T-helper 2 cell treated with Interferon-gamma antibody and Interleukin-4, amounts not matched to agents 100 ng/mL and 5 ng/mL, for 36 hours (primary cell): ENCODE measurements at regions not wholly inside any gene's neighbourhood (a gene's known extent, or its start where the extent isn't known, plus 50 kb on each side); places are given as distances from the start of the nearest gene placed in this dataset.

Experiments
- intact Hi-C: fragments of 100-400 bp; cut with micrococcal nuclease; formaldehyde crosslinking; loops from one replicate; pipeline ENCODE4 v1.15.1; 2023

- intact Hi-C loops, result no loop called here
Observed at GRCh38 chr3:117126946-117127546, 417.5 kb downstream of the TUSC7 start.

GRCh38 chr3:117128133-117128532 lies 418.6 kb downstream of the TUSC7 start:
- intact Hi-C loops, result no loop called here

- intact Hi-C loops, result no loop called here
Observed at GRCh38 chr3:117128872-117129271, 419.3 kb downstream of the TUSC7 start.

GRCh38 chr3:117129516-117129915 lies 419.9 kb downstream of the TUSC7 start:
- intact Hi-C loops, result no loop called here

- intact Hi-C loops, result no loop called here
Observed at GRCh38 chr3:117130222-117130621, 420.6 kb downstream of the TUSC7 start.

- intact Hi-C loops, result no loop called here
Observed at GRCh38 chr3:117131259-117131658, 421.7 kb downstream of the TUSC7 start.

- intact Hi-C loops, result no loop called here
Observed at GRCh38 chr3:117133066-117133465, 423.5 kb downstream of the TUSC7 start.

GRCh38 chr3:117135207-117135606 lies 425.6 kb downstream of the TUSC7 start:
- intact Hi-C loops, result no loop called here

GRCh38 chr3:117136003-117136402 lies 426.4 kb downstream of the TUSC7 start:
- intact Hi-C loops, result no loop called here

GRCh38 chr3:117137065-117137464 lies 427.5 kb downstream of the TUSC7 start:
- intact Hi-C loops, result no loop called here

GRCh38 chr3:117139681-117140080 lies 430.1 kb downstream of the TUSC7 start:
- intact Hi-C loops, result no loop called here

GRCh38 chr3:117141812-117142211 lies 432.2 kb downstream of the TUSC7 start:
- intact Hi-C loops, result no loop called here

GRCh38 chr3:117144853-117145252 lies 435.3 kb downstream of the TUSC7 start:
- intact Hi-C loops, result no loop called here

- intact Hi-C loops, result no loop called here
Observed at GRCh38 chr3:117145677-117146076, 436.1 kb downstream of the TUSC7 start.

- intact Hi-C loops, result no loop called here
Observed at GRCh38 chr3:117146571-117146970, 437.0 kb downstream of the TUSC7 start.

- intact Hi-C loops, result no loop called here
Observed at GRCh38 chr3:117149584-117149983, 440.0 kb downstream of the TUSC7 start.

- intact Hi-C loops, result no loop called here
Observed at GRCh38 chr3:117150628-117151027, 441.0 kb downstream of the TUSC7 start.

GRCh38 chr3:117160176-117160575 lies 450.6 kb downstream of the TUSC7 start:
- intact Hi-C loops, result no loop called here

GRCh38 chr3:117161816-117162215 lies 452.2 kb downstream of the TUSC7 start:
- intact Hi-C loops, result no loop called here

GRCh38 chr3:117165176-117165575 lies 455.6 kb downstream of the TUSC7 start:
- intact Hi-C loops, result no loop called here

- intact Hi-C loops, result no loop called here
Observed at GRCh38 chr3:117165601-117166051, 456.0 kb downstream of the TUSC7 start.

GRCh38 chr3:117168896-117169295 lies 459.3 kb downstream of the TUSC7 start:
- intact Hi-C loops, result no loop called here

- intact Hi-C loops, result no loop called here
Observed at GRCh38 chr3:117170094-117170493, 460.5 kb downstream of the TUSC7 start.

- intact Hi-C loops, result no loop called here
Observed at GRCh38 chr3:117171124-117171523, 461.5 kb downstream of the TUSC7 start.
